ENCODE measurements at regions not wholly inside any gene's neighbourhood (a gene's known extent, or its start where the extent isn't known, plus 50 kb on each side); places are given as distances from the start of the nearest gene placed in this dataset.

GRCh38 chr5:3891113-3891512 lies 295.5 kb downstream of the IRX1 start:
- TF ChIP-seq, protein P1, sequence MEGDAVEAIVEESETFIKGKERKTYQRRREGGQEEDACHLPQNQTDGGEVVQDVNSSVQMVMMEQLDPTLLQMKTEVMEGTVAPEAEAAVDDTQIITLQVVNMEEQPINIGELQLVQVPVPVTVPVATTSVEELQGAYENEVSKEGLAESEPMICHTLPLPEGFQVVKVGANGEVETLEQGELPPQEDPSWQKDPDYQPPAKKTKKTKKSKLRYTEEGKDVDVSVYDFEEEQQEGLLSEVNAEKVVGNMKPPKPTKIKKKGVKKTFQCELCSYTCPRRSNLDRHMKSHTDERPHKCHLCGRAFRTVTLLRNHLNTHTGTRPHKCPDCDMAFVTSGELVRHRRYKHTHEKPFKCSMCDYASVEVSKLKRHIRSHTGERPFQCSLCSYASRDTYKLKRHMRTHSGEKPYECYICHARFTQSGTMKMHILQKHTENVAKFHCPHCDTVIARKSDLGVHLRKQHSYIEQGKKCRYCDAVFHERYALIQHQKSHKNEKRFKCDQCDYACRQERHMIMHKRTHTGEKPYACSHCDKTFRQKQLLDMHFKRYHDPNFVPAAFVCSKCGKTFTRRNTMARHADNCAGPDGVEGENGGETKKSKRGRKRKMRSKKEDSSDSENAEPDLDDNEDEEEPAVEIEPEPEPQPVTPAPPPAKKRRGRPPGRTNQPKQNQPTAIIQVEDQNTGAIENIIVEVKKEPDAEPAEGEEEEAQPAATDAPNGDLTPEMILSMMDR (IDR thresholded peaks at IDR 0.05) = no peak
- no peak for TF ChIP-seq POLR2A (IDR thresholded peaks at IDR 0.05)

Data from Peyer's patch (tissue), 4 donors.